Epithelial cell of proximal tubule (primary cell): ENCODE measurements at regions not wholly inside any gene's neighbourhood (a gene's known extent, or its start where the extent isn't known, plus 50 kb on each side); places are given as distances from the start of the nearest gene placed in this dataset.
"Not testable (repeated sequence)": the region's sequence is repeated elsewhere in the genome, so short reads cannot be mapped to it uniquely, and the experiment has no call there.

Experiments used
- DNase-seq: peaks from one replicate; pipeline ENCODE4 v3.0.0-alpha.2; 2011; ENCODE audit warnings: low read depth
- H3K4me3 ChIP-seq: 2 replicates; pipeline ENCODE4 v1.5.1; 2011; ENCODE audit warnings: low read depth, mild to moderate bottlenecking, low read length
- TF ChIP-seq, protein P1 (sequence below): conservative IDR thresholded peaks from 2 replicates; pipeline ENCODE4 v1.5.1; 2012; ENCODE audit warnings: low read depth, mild to moderate bottlenecking, low read length

DNA sequence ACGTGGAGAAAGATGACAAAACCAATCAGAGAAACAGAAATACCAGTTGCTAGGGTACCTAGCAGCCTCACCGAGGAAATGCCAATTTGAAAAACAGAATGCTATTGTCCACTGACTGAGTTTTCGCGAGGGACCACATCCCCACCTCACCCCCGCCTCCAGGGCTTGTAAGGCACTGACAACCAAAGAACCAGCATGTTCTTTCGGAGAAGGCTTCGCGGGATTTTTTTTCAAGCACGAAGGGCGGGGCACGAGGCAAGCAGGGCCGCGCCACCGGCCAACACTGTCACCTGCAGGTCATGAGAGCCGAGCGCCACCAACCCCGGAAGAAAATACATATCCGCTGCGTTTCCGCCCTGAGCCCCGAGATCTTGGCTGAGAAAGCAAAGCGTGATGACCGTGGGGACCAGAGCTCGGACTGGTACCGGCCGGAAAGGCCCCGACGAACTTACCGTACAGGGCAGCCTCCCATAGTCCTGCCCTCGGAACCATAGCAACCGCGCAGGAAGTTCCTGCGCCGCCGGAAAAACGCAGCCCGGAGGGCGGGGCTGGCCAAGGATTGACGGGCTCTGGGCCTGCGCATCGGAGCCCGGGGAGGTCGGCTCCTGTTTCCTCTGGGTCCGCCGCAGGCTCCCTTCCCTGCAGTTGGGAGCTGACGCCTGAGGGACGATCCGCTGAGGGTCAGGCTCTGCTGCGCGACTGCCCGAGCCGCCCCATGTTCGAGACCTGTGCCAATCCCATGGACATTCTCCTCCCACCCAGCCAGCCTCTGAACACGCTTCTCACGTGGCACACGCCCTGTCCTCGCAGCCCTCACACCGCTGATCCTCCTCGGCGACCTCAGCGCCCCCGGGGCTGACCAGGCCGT, 59.2 kb upstream of the PAGE5 start:
- peak overlapping the region; percentile 64 for H3K4me3 ChIP-seq
- DNase-seq = no peak
- TF ChIP-seq, protein P1, sequence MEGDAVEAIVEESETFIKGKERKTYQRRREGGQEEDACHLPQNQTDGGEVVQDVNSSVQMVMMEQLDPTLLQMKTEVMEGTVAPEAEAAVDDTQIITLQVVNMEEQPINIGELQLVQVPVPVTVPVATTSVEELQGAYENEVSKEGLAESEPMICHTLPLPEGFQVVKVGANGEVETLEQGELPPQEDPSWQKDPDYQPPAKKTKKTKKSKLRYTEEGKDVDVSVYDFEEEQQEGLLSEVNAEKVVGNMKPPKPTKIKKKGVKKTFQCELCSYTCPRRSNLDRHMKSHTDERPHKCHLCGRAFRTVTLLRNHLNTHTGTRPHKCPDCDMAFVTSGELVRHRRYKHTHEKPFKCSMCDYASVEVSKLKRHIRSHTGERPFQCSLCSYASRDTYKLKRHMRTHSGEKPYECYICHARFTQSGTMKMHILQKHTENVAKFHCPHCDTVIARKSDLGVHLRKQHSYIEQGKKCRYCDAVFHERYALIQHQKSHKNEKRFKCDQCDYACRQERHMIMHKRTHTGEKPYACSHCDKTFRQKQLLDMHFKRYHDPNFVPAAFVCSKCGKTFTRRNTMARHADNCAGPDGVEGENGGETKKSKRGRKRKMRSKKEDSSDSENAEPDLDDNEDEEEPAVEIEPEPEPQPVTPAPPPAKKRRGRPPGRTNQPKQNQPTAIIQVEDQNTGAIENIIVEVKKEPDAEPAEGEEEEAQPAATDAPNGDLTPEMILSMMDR = peak; percentile 46

DNA sequence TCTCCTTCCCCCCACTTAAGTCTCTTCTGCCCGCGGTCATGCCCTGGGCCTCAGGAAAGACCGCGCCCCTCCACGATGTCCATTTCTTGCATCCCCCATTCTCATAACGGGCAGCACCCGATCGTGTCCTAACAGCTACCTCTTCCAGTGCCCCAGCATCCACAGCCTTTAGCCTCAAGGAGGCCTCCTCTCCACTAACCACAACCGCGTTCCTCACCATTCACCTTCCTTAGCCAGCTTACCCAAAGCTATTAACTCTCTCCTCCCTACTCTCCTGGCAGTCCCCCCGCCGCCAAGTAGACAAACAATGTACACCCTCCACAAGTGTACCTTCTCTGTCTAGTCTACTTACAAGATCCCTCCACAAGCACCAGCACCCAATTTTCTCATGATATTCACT, 58.6 kb upstream of the PAGE5 start:
- DNase-seq = no peak
- TF ChIP-seq, protein P1 = no peak
- peak overlapping the region; percentile 64 for H3K4me3 ChIP-seq

DNA sequence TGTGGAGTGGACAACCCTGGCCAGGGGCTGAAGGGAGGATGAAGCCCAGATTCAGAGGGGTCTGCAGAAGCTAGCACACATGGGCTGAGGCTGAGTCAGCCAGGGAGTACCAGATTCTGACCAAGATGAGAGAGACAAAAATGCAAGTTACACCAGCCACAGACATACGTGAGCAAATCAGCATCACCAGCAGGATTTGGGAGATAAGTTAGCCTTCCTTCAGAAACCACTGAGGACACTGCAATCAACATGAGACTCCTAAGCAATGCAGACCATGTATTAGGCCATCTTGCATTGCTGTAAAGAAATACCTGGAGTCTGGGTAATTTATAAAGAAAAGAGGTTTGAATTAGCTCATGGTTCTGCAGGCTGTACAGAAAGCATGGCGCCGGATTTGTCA, 57.0 kb upstream of the PAGE5 start:
- TF ChIP-seq, protein P1 = no peak
- H3K4me3 ChIP-seq = no peak overlapping the region
- DNase-seq = no peak

DNA sequence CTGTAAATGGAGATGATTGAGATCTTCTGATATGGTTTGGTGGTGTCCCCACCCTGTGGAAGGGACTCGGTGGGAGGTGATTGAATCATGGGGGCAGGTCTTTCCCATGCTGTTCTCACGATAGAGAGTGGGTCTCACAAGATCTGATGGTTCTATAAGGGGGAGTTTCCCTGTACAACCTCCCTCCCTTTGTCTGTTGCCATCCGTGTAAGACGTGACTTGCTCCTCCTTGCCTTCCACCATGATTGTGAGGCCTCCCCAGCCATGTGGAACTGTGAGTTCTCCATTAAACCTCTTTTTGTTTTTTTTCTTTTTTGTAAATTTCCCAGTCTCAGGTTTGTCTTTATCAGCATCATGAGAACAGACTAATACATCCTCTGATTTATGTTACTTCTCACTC, 55.1 kb upstream of the PAGE5 start:
- not testable (repeated sequence) for H3K4me3 ChIP-seq, DNase-seq

DNA sequence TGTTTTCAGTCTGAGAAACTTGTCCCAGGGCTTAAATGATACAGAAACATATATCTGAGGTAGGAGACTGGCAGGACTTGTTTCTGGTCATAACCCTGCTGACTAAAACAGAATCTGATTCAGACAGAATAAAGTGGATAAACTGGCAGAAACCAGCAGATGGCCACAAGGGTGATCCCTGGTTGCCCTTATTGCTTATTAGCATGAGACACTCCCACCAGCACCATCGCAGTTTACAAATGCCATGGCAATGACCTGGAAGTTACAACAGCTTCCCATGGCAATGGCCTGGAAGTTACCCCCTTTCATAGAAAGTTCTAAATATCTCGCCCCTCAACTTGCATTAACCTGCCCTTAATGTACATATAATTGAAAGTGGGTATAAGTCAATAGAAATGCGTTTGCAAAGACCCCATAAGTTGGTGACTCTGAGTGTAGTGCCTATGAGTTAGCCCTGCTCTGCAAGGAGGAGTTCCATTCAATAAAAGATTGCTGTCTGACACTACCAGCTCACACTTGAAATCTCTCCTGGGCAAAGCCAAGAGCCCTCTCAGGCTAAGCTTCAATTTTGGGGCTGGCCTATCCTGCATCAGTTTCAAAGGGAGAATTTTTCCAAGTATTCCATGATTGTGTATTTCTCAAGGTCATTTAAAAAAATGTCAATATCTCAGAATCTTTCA, 52.9 kb upstream of the PAGE5 start:
- no peak overlapping the region for H3K4me3 ChIP-seq
- TF ChIP-seq, protein P1 = no peak
- DNase-seq = no peak

DNA sequence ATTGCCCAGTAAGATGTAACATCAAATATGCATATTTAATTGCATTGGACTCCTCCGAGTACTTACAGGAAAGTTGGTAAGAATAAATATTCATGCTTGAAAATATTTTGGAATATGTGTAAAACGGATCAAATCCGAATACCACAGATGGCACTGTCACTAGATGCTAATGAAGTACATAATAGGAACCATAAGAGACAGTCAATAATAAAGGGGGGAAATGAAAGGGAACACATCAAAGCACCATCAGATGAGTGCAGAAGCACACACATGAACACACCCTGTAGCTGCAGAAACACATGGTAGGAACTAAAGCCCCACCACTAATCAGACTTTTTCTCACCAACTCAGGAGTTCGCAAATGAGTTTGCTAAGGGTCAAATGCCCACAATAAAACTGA, 52.2 kb upstream of the PAGE5 start:
- TF ChIP-seq, protein P1 = no peak
- no peak for DNase-seq
- H3K4me3 ChIP-seq = no peak overlapping the region

DNA sequence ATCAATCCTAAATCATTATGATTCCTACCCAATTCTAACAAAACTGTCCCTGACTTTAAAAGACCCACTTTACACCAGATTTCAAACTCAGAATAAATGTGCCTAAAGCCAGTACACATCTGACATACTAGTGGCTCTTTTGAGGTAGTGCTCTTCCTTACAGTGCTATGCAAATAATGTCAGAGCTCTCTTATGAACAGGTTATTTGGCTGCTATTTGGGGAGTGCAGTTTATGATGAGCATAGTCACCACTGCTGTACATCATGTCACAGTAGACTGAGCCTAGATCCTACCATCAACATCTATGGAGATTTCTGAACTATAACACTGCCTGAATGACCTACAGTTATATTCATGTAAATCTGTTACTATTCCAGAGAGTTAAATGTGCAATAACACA, 50.4 kb upstream of the PAGE5 start:
- TF ChIP-seq, protein P1 = no peak
- no peak for DNase-seq
- no peak overlapping the region for H3K4me3 ChIP-seq
